ENCODE measurements at regions not wholly inside any gene's neighbourhood (a gene's known extent, or its start where the extent isn't known, plus 50 kb on each side); places are given as distances from the start of the nearest gene placed in this dataset.

DNA sequence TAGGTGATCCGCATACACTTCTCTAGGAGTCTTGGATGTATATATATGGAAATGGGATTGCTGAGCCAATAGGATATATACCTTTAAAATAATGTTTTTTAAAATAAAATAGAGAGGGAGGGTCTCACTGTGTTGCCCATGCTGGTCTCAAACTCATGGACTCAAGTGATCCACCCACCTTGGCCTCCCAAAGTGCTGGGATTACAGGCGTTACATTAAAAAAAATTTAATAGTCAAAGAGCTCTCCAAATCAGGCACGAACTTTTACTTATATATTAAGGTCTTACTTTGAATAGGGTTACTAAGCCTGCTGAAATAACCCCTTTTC is 109.0 kb downstream of the GNL3L start:
- TF ChIP-seq, protein P1, sequence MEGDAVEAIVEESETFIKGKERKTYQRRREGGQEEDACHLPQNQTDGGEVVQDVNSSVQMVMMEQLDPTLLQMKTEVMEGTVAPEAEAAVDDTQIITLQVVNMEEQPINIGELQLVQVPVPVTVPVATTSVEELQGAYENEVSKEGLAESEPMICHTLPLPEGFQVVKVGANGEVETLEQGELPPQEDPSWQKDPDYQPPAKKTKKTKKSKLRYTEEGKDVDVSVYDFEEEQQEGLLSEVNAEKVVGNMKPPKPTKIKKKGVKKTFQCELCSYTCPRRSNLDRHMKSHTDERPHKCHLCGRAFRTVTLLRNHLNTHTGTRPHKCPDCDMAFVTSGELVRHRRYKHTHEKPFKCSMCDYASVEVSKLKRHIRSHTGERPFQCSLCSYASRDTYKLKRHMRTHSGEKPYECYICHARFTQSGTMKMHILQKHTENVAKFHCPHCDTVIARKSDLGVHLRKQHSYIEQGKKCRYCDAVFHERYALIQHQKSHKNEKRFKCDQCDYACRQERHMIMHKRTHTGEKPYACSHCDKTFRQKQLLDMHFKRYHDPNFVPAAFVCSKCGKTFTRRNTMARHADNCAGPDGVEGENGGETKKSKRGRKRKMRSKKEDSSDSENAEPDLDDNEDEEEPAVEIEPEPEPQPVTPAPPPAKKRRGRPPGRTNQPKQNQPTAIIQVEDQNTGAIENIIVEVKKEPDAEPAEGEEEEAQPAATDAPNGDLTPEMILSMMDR (IDR thresholded peaks at IDR 0.05; ENCODE audit: insufficient read depth, low read length, poor library complexity, severe bottlenecking) = no peak
- no peak for TF ChIP-seq EZH2phosphoT487 (conservative IDR thresholded peaks at IDR 0.05; ENCODE audit: low read length)

Measured in SU-DHL-6 (cell line).